Loucy (cell line): ENCODE measurements at regions not wholly inside any gene's neighbourhood (a gene's known extent, or its start where the extent isn't known, plus 50 kb on each side); places are given as distances from the start of the nearest gene placed in this dataset.
"Not testable (repeated sequence)": the region's sequence is repeated elsewhere in the genome, so short reads cannot be mapped to it uniquely, and the experiment has no call there.

Experiments
- H2AFZ ChIP-seq: fragments of 200-600 bp; sonication (generic); 2 replicates; pipeline ENCODE4 v1.6.0; 2016; ENCODE audit warnings: antibody characterized with exemption, mild to moderate bottlenecking, low read length, moderate library complexity
- H3F3A ChIP-seq: fragments of 200-600 bp; 2 replicates; pipeline ENCODE4 v1.6.0; 2016; ENCODE audit warnings: antibody characterized with exemption, low read depth, mild to moderate bottlenecking
- H3K27me3 ChIP-seq: fragments of 200-600 bp; sonication (generic); 2 replicates; pipeline ENCODE4 v1.6.1; 2014; ENCODE audit warnings: low read length, mild to moderate bottlenecking; ENCODE audit not compliant: insufficient read depth, poor library complexity, severe bottlenecking
- H3K36me3 ChIP-seq: fragments of 200-600 bp; sonication (generic); 2 replicates; pipeline ENCODE4 v1.6.1; 2016; ENCODE audit warnings: low read length; ENCODE audit not compliant: insufficient read depth
- H3K4me1 ChIP-seq: fragments of 200-600 bp; sonication (generic); 2 replicates; pipeline ENCODE4 v1.5.1; 2014; ENCODE audit warnings: low read length, mild to moderate bottlenecking; ENCODE audit not compliant: insufficient read depth, poor library complexity, severe bottlenecking
- H3K4me2 ChIP-seq: fragments of 200-600 bp; sonication (generic); 2 replicates; pipeline ENCODE4 v1.6.0; 2014; ENCODE audit warnings: antibody characterized with exemption, low read length, low read depth, mild to moderate bottlenecking; ENCODE audit not compliant: poor library complexity, severe bottlenecking
- H3K4me3 ChIP-seq: fragments of 200-600 bp; sonication (generic); 2 replicates; pipeline ENCODE4 v1.5.1; 2014; ENCODE audit warnings: low read length, mild to moderate bottlenecking, mixed read lengths; ENCODE audit not compliant: poor library complexity, severe bottlenecking
- H3K79me2 ChIP-seq: fragments of 200-600 bp; sonication (generic); 2 replicates; pipeline ENCODE4 v1.6.1; 2014; ENCODE audit warnings: low read length; ENCODE audit not compliant: insufficient read depth
- H3K9ac ChIP-seq: fragments of 200-600 bp; sonication (generic); 2 replicates; pipeline ENCODE4 v1.6.0; 2014; ENCODE audit warnings: mild to moderate bottlenecking, low read depth, low read length, moderate library complexity; ENCODE audit not compliant: poor library complexity, severe bottlenecking
- H3K9me2 ChIP-seq: fragments of 200-600 bp; sonication (generic); replicated peaks from 2 replicates; pipeline ENCODE4 v1.6.1; 2016; ENCODE audit warnings: low read depth, low read length, mixed read lengths
- H3K9me3 ChIP-seq: fragments of 200-600 bp; sonication (generic); 2 replicates; pipeline ENCODE4 v1.6.1; 2014; ENCODE audit warnings: mild to moderate bottlenecking, antibody characterized with exemption, low read length, low read depth; ENCODE audit not compliant: insufficient read depth
- H4K20me1 ChIP-seq: fragments of 200-600 bp; sonication (generic); 2 replicates; pipeline ENCODE4 v1.6.0; 2014; ENCODE audit warnings: antibody characterized with exemption, low read length, mild to moderate bottlenecking; ENCODE audit not compliant: insufficient read depth, poor library complexity, severe bottlenecking
- EZH2phosphoT487 ChIP-seq: fragments of 200-600 bp; IDR thresholded peaks from 2 replicates; pipeline ENCODE4 v1.6.1; 2018; ENCODE audit warnings: antibody characterized with exemption, mild to moderate bottlenecking, moderate library complexity, borderline replicate concordance
- TF ChIP-seq, protein P1 (sequence below): fragments of 200-600 bp; sonication (generic); conservative IDR thresholded peaks from 2 replicates; pipeline ENCODE4 v1.5.1; 2014; ENCODE audit warnings: mild to moderate bottlenecking, antibody characterized with exemption, low read length

DNA sequence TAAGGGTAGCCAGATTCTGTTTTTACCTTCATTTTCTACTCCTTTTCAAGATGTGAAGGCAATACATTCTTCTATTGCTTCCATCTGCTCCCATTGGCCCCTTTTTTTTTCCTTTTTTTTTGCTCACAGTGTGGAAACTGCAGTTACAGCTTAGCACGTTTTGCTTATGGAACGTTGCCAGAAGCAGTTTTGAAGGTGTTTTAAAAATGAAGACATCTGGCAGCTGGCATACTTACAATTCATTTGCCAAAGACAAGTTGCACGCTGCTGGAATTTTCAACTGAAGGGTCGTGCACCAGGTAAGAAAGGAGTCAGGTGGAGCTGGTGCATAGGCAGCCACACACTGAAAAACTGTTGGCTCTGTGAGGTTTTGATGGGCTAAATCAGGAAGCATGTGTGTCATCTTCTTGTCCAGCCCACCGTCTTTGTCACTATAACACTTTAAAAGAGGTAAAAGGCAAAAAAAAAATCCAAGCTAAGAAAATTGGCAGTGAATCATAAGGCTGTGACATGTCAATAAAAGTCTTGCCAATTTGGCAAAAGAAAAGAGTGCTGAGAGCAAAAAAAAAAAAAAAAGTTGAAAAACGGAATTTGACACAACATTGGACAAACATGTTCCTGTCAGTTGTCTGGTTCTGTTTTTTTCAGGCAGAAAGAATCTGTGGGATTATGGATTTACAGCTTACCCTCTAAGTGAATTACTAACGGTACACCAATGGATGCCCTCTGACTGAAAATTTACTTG, 225.4 kb upstream of the SOX2 start:
- peak overlapping the region; percentile 45; the same call in 1 of the 2 replicates for H2AFZ ChIP-seq
- H4K20me1 ChIP-seq: no peaks in the 10 kb centered on the region
- H3K9me3 ChIP-seq: no peaks in the 10 kb centered on the region
- H3K9me2 ChIP-seq: no peaks in the 10 kb centered on the region
- H3K79me2 ChIP-seq: no peaks in the 10 kb centered on the region
- peak overlapping the region; percentile 30 for H3K4me3 ChIP-seq
- H3K27me3 ChIP-seq: no peaks in the 10 kb centered on the region
- H3K36me3 ChIP-seq: no peaks in the 10 kb centered on the region
- H3K9ac ChIP-seq: peak overlapping the region; percentile 19
- TF ChIP-seq, protein P1, sequence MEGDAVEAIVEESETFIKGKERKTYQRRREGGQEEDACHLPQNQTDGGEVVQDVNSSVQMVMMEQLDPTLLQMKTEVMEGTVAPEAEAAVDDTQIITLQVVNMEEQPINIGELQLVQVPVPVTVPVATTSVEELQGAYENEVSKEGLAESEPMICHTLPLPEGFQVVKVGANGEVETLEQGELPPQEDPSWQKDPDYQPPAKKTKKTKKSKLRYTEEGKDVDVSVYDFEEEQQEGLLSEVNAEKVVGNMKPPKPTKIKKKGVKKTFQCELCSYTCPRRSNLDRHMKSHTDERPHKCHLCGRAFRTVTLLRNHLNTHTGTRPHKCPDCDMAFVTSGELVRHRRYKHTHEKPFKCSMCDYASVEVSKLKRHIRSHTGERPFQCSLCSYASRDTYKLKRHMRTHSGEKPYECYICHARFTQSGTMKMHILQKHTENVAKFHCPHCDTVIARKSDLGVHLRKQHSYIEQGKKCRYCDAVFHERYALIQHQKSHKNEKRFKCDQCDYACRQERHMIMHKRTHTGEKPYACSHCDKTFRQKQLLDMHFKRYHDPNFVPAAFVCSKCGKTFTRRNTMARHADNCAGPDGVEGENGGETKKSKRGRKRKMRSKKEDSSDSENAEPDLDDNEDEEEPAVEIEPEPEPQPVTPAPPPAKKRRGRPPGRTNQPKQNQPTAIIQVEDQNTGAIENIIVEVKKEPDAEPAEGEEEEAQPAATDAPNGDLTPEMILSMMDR: no peak
- no peak for TF ChIP-seq EZH2phosphoT487
- peak overlapping the region; percentile 48 for H3K4me2 ChIP-seq
- no peaks in the 10 kb centered on the region for H3F3A ChIP-seq
- H3K4me1 ChIP-seq: peaks cover 21% of the 10 kb centered on the region

DNA sequence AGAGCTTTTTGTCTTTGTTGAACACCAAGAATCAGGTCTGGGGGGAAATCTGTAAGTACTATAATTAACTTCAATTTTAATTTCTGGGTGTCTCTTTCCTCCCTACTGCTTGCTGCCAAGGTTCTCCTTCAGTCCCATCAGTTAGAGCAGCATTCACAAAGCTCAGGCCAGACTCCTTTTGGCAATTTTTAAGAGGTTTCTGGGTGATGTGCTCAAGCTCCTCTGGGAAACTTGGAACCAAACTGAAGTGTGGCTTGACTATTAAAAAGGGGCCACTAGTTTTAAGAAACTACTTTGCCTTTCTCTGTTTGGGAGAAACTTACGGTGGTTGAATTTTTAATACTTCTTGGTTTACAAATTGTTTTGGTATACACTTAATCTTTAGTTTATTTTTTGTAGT, 227.7 kb upstream of the SOX2 start:
- no peak overlapping the region for H2AFZ ChIP-seq
- no peaks in the 10 kb centered on the region for H3K36me3 ChIP-seq
- no peaks in the 10 kb centered on the region for H3K27me3 ChIP-seq
- H4K20me1 ChIP-seq: no peaks in the 10 kb centered on the region
- H3K4me1 ChIP-seq: peaks cover 21% of the 10 kb centered on the region
- no peak overlapping the region for H3K4me2 ChIP-seq
- H3K4me3 ChIP-seq: no peak overlapping the region
- TF ChIP-seq, protein P1: no peak
- no peak for TF ChIP-seq EZH2phosphoT487
- no peaks in the 10 kb centered on the region for H3F3A ChIP-seq
- no peaks in the 10 kb centered on the region for H3K79me2 ChIP-seq
- no peak overlapping the region for H3K9ac ChIP-seq
- H3K9me2 ChIP-seq: no peaks in the 10 kb centered on the region
- no peaks in the 10 kb centered on the region for H3K9me3 ChIP-seq

DNA sequence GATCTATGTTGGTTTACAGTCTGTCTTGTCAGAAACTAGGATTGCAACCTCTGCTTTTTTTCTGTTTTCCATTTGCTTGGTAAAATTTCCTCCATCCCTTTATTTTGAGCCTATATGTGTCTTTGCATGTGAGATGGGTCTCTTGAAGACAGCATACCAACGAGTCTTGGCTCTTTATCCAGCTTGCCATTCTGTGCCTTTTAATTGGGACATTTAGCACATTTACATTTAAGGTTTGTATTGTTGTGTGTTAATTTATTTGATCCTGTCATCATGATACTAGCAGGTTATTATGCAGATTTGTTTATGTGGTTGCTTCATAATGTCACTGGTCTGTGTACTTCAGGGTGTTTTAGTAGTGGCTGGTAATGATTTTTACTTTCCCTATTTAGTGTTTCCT, 236.6 kb upstream of the SOX2 start:
- H3K9me3 ChIP-seq: peaks cover 14% of the 10 kb centered on the region; the same call in 1 of the 2 replicates
- not testable (repeated sequence) for H3K9ac ChIP-seq, H3K4me3 ChIP-seq, H3K4me1 ChIP-seq, H3K4me2 ChIP-seq, H3K27me3 ChIP-seq, H4K20me1 ChIP-seq, H3F3A ChIP-seq, H3K79me2 ChIP-seq, H2AFZ ChIP-seq, H3K36me3 ChIP-seq, H3K9me2 ChIP-seq

DNA sequence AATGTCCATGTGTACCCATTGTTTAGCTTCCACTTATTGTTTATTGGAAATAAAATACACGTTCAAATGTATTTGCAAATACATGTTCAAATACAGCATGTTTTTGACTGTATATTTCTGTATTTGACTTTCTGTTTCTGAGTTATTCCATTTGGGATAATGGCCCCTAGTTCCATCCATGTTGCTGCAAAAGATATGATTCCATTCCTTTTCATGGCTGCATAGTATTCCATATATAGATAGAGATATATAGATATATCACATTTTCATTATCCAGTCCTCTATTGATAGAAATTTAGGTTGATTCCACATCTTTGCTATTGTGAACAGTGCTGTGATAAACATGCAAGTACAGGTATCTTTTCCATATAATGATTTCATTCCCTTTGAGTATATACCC, 241.4 kb upstream of the SOX2 start:
- Histone ChIP-seq H3K27me3 (no peaks in the 10 kb centered on the region), H3K9ac (no peak overlapping the region), H3F3A (no peaks in the 10 kb centered on the region), H3K4me2 (no peak overlapping the region), H3K4me3 (no peak overlapping the region), H4K20me1 (no peaks in the 10 kb centered on the region), H3K9me2 (no peaks in the 10 kb centered on the region), H3K9me3 (peaks cover 11% of the 10 kb centered on the region; the same call in 1 of the 2 replicates), H2AFZ (no peak overlapping the region), H3K4me1 (no peaks in the 10 kb centered on the region), H3K36me3 (no peaks in the 10 kb centered on the region), H3K79me2 (no peaks in the 10 kb centered on the region)
- TF ChIP-seq, protein P1: no peak
- TF ChIP-seq EZH2phosphoT487: no peak
